CD14-positive monocyte (primary cell): ENCODE measurements at regions not wholly inside any gene's neighbourhood (a gene's known extent, or its start where the extent isn't known, plus 50 kb on each side); places are given as distances from the start of the nearest gene placed in this dataset.
"Not testable (repeated sequence)": the region's sequence is repeated elsewhere in the genome, so short reads cannot be mapped to it uniquely, and the experiment has no call there.

ENCODE experiments used
- DNase-seq, 3 donors: peaks; one replicate each; pipeline ENCODE4 v3.0.0-alpha.2; 2011 to 2022
- H2AFZ ChIP-seq: 2 replicates; pipeline ENCODE4 v1.6.0; 2012; ENCODE audit warnings: mild to moderate bottlenecking, low read depth, low read length, inconsistent platforms; ENCODE audit not compliant: insufficient read depth, poor library complexity, severe bottlenecking
- H3K27ac ChIP-seq, 2 donors: 1 replicate in 1 of 2; 2 replicates in 1 of 2; pipeline ENCODE4 v1.5.1; 2012 to 2013; ENCODE audit warnings: low read length in 2 of 2, control low read depth in 1 of 2, inconsistent platforms in 1 of 2, low read depth in 1 of 2, mild to moderate bottlenecking in 1 of 2
- H3K27me3 ChIP-seq, 2 donors: one replicate each; pipeline versions ENCODE4 v1.6.0 to v1.6.1; 2011 to 2013; ENCODE audit warnings: low read length in 2 of 2; ENCODE audit not compliant: control insufficient read depth in 2 of 2, insufficient read depth in 2 of 2
- H3K36me3 ChIP-seq, 2 donors: replicated peaks in 1 of 2; 1 replicate in 1 of 2; 2 replicates in 1 of 2; pipeline versions ENCODE4 v1.5.1 to v1.6.1; 2012 to 2013; ENCODE audit warnings: low read length in 2 of 2, control low read depth in 1 of 2, inconsistent platforms in 1 of 2, mild to moderate bottlenecking in 1 of 2; ENCODE audit not compliant: insufficient read depth in 2 of 2, control insufficient read depth in 1 of 2
- H3K4me1 ChIP-seq, 2 donors: 1 replicate in 1 of 2; 2 replicates in 1 of 2; pipeline versions ENCODE4 v1.5.1 to v1.6.1; 2012 to 2013; ENCODE audit warnings: low read length in 2 of 2, control low read depth in 1 of 2, inconsistent platforms in 1 of 2, mild to moderate bottlenecking in 1 of 2, moderate library complexity in 1 of 2; ENCODE audit not compliant: insufficient read depth in 2 of 2, control insufficient read depth in 1 of 2
- H3K4me2 ChIP-seq: replicated peaks from 2 replicates; pipeline ENCODE3; 2012; ENCODE audit warnings: low read length, moderate library complexity, mild to moderate bottlenecking; ENCODE audit not compliant: poor library complexity, severe bottlenecking; ENCODE audit errors: extremely low read depth
- H3K4me3 ChIP-seq, 3 experiments: fragments of 200-600 bp in 1 of 3; sonication (generic) in 1 of 3; replicated peaks in 1 of 3; 1 replicate in 2 of 3; 2 replicates in 1 of 3; pipeline ENCODE4 v1.5.1; 2011 to 2013; ENCODE audit warnings: low read length in 3 of 3, mild to moderate bottlenecking in 3 of 3, control low read depth in 2 of 3, low read depth in 2 of 3, inconsistent platforms in 1 of 3, moderate library complexity in 1 of 3
- H3K79me2 ChIP-seq: 2 replicates; pipeline ENCODE4 v1.6.0; 2012; ENCODE audit warnings: mild to moderate bottlenecking, control low read depth, inconsistent platforms, low read length, moderate library complexity; ENCODE audit not compliant: insufficient read depth
- H3K9ac ChIP-seq: 2 replicates; pipeline ENCODE4 v1.6.0; 2017; ENCODE audit warnings: low read length, mild to moderate bottlenecking; ENCODE audit not compliant: insufficient read depth, poor library complexity, severe bottlenecking
- H3K9me3 ChIP-seq, 2 donors: replicated peaks in 1 of 2; 1 replicate in 1 of 2; 2 replicates in 1 of 2; pipeline versions ENCODE4 v1.5.1 to v1.6.1; 2012 to 2013; ENCODE audit warnings: low read length in 2 of 2, control low read depth in 1 of 2; ENCODE audit not compliant: control insufficient read depth in 1 of 2, insufficient read depth in 1 of 2
- H4K20me1 ChIP-seq: 2 replicates; pipeline ENCODE4 v1.6.0; 2012; ENCODE audit warnings: mild to moderate bottlenecking, low read length, control low read depth, moderate library complexity; ENCODE audit not compliant: insufficient read depth
- H3K27ac Mint-ChIP-seq, 7 donors: one replicate each; pipeline ENCODE4 v1.8.0; 2020; ENCODE audit warnings: mild to moderate bottlenecking in 7 of 7, mixed read lengths in 7 of 7, moderate library complexity in 6 of 7, inconsistent platforms in 2 of 7
- H3K27me3 Mint-ChIP-seq, 3 donors: one replicate each; pipeline ENCODE4 v1.8.0; 2021 to 2022; ENCODE audit warnings: low read depth in 3 of 3, mild to moderate bottlenecking in 3 of 3, mixed read lengths in 3 of 3, moderate library complexity in 3 of 3, inconsistent platforms in 1 of 3
- H3K36me3 Mint-ChIP-seq, 2 donors: one replicate each; pipeline ENCODE4 v1.8.0; 2020; ENCODE audit warnings: mixed read lengths in 2 of 2, inconsistent platforms in 1 of 2, mild to moderate bottlenecking in 1 of 2
- H3K4me1 Mint-ChIP-seq: one replicate; pipeline ENCODE4 v1.8.0; 2020; ENCODE audit warnings: mild to moderate bottlenecking, mixed read lengths
- H3K4me3 Mint-ChIP-seq, 2 donors: one replicate each; pipeline ENCODE4 v1.8.0; 2020; ENCODE audit warnings: mild to moderate bottlenecking in 2 of 2, mixed read lengths in 2 of 2, moderate library complexity in 1 of 2
- H3K9me3 Mint-ChIP-seq, 7 donors: one replicate each; pipeline ENCODE4 v1.8.0; 2020 to 2022; ENCODE audit warnings: mixed read lengths in 7 of 7, mild to moderate bottlenecking in 6 of 7, moderate library complexity in 6 of 7, inconsistent platforms in 2 of 7
- WGBS: methylation state at CpG from one replicate; pipeline ENCODE4 v1.1.5; 2013; ENCODE audit warnings: missing lambda C conversion rate; ENCODE audit not compliant: insufficient coverage; 5-methylcytosine and 5-hydroxymethylcytosine counted together
- intact Hi-C, 2 donors: fragments of 100-400 bp; cut with micrococcal nuclease; formaldehyde crosslinking; loops; one replicate each; pipeline versions ENCODE4 v1.15.0 to v1.15.1; 2023
- TF ChIP-seq, protein P1 (sequence below): fragments of 200-600 bp; IDR thresholded peaks from one replicate; pipeline ENCODE4 v1.8.0; 2022; ENCODE audit warnings: antibody characterized with exemption, mild to moderate bottlenecking

DNA sequence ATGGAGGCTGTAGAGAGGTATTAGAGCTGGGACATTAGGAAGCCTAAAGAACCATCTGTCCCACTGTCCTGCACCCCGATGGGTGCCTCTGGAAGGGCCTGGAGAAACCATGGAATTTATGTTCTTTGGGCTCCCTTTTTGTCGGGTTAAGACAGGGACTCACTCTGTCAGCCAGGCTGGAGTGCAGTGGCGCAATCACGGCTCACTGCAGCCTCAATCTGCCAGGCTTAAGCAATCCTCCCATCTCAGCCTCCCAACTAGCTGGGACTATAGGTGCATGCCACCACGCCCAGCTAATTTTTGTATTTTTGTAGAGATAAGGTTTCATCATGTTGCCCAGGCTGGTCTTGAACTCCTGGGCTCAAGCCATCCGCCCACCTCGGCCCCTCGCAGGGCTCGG is 78.2 kb upstream of the KDM7A start:
- 94% methylated on average over 7 of the region's 9 CpGs for WGBS
- not testable (repeated sequence) for H3K9me3 Mint-ChIP-seq, H3K4me3 ChIP-seq, H3K27me3 ChIP-seq, H3K79me2 ChIP-seq, H3K36me3 ChIP-seq, H3K4me3 Mint-ChIP-seq, H3K9me3 ChIP-seq, H4K20me1 ChIP-seq, DNase-seq, H2AFZ ChIP-seq, H3K4me2 ChIP-seq, H3K9ac ChIP-seq, H3K36me3 Mint-ChIP-seq
- H3K4me1 Mint-ChIP-seq = peaks cover 54% of the 10 kb centered on the region
- H3K27me3 Mint-ChIP-seq = peaks cover 5 to 11% (median 9%) of the 10 kb centered on the region in 3 donors
- Histone ChIP-seq H3K4me1 (peaks cover 49 to 58% of the 10 kb centered on the region in 2 donors), H3K27ac (peak overlapping the region in 1 of 2 donors; percentile 55)
- intact Hi-C loops = loop anchor here in 1 of 2 donors (5.0 kb wide), 2 partner anchors 47 to 62 kb away; no protein-coding TSS in a partner anchor
- peak overlapping the region in 3 of 7 donors; percentile 19 to 69 (median 65) for H3K27ac Mint-ChIP-seq

DNA sequence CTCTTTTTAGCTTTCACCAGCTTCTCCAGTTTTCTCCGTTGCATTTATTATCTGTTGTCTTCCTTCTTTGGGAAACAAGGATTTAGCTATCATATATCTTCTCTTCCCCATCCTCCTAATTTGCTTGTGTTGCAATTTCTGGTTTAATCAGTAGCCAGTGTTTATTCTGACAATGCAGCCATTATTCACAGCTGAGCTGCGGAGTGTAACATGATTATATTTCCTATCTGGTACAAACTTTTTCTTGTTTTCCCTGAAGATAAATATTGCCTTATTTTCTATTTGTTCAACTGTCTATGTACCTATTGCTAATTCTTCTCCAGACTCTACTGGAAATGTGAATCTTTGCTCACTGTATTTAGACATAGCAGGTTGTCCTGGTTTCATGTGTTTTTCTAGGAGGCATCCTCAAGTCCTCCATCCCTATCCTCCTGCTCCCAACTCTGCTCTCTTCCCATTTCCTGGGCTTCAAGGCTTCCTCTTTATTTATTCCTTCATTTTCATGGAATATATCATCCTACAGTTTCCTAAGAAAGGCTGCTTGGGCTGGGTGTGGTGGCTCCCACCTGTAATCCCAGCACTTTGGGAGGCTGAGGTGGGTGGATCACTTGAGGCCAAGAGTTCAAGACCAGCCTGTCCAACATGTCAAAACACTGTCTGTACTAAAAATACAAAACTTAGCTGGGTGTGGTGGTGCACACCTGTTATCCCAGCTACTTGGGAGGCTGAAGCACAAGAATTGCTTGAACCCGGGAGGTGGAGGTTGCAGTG is 72.4 kb upstream of the KDM7A start:
- intact Hi-C loops = no loop called here
- no peak overlapping the region for H3K4me3 ChIP-seq
- no peak overlapping the region for H2AFZ ChIP-seq
- no peaks in the 10 kb centered on the region for H3K36me3 ChIP-seq
- H3K27ac ChIP-seq = no peak overlapping the region
- Mint-ChIP-seq H3K4me3 (no peak overlapping the region), H3K27me3 (peaks cover 0 to 5% (median 0%) of the 10 kb centered on the region in 3 donors), H3K9me3 (peaks cover 0 to 2% (median 0%) of the 10 kb centered on the region in 7 donors), H3K36me3 (peaks cover 0 to 4% of the 10 kb centered on the region in 2 donors), H3K27ac (peak overlapping the region in 3 of 7 donors; percentile 21 to 68 (median 34)), H3K4me1 (peaks cover 53% of the 10 kb centered on the region)
- TF ChIP-seq, protein P1, sequence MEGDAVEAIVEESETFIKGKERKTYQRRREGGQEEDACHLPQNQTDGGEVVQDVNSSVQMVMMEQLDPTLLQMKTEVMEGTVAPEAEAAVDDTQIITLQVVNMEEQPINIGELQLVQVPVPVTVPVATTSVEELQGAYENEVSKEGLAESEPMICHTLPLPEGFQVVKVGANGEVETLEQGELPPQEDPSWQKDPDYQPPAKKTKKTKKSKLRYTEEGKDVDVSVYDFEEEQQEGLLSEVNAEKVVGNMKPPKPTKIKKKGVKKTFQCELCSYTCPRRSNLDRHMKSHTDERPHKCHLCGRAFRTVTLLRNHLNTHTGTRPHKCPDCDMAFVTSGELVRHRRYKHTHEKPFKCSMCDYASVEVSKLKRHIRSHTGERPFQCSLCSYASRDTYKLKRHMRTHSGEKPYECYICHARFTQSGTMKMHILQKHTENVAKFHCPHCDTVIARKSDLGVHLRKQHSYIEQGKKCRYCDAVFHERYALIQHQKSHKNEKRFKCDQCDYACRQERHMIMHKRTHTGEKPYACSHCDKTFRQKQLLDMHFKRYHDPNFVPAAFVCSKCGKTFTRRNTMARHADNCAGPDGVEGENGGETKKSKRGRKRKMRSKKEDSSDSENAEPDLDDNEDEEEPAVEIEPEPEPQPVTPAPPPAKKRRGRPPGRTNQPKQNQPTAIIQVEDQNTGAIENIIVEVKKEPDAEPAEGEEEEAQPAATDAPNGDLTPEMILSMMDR = no peak
- no peaks in the 10 kb centered on the region for H3K27me3 ChIP-seq
- peaks cover 53 to 59% of the 10 kb centered on the region in 2 donors for H3K4me1 ChIP-seq
- DNase-seq = no peak
- H3K9ac ChIP-seq = no peak overlapping the region
- H3K9me3 ChIP-seq = no peaks in the 10 kb centered on the region
- no peaks in the 10 kb centered on the region for H4K20me1 ChIP-seq
- WGBS = 50% methylated on average over 1 of the region's 3 CpGs
- no peak overlapping the region for H3K4me2 ChIP-seq
- no peaks in the 10 kb centered on the region for H3K79me2 ChIP-seq
